HG02870 (cell line): ENCODE measurements at regions not wholly inside any gene's neighbourhood (a gene's known extent, or its start where the extent isn't known, plus 50 kb on each side); places are given as distances from the start of the nearest gene placed in this dataset.

Experiments
- ATAC-seq: cut with Tn5 transposase; IDR thresholded peaks from one replicate; pipeline ENCODE4 v1.9.1; 2021; ENCODE audit warnings: mild to moderate bottlenecking, moderate library complexity; ENCODE audit not compliant: unreplicated experiment

- no peak for ATAC-seq
Observed at GRCh38 chr13:34587576-34587975, 354.5 kb upstream of the NBEA start.

GRCh38 chr13:34588362-34588761, 353.7 kb upstream of the NBEA start:
- no peak for ATAC-seq

GRCh38 chr13:34589581-34589980, 352.5 kb upstream of the NBEA start:
- ATAC-seq: no peak

- ATAC-seq: no peak
Observed at GRCh38 chr13:34591129-34591528, 350.9 kb upstream of the NBEA start.

- ATAC-seq: no peak
Observed at GRCh38 chr13:34591900-34592529, 350.1 kb upstream of the NBEA start.

- no peak for ATAC-seq
Observed at GRCh38 chr13:34593658-34594057, 348.4 kb upstream of the NBEA start.

GRCh38 chr13:34594507-34594906, 347.6 kb upstream of the NBEA start:
- ATAC-seq: no peak

GRCh38 chr13:34608331-34608730, 333.7 kb upstream of the NBEA start:
- no peak for ATAC-seq

GRCh38 chr13:34611671-34612070, 330.4 kb upstream of the NBEA start:
- no peak for ATAC-seq

GRCh38 chr13:34617473-34618083, 324.5 kb upstream of the NBEA start:
- ATAC-seq: no peak

GRCh38 chr13:34618654-34619053, 323.4 kb upstream of the NBEA start:
- no peak for ATAC-seq

GRCh38 chr13:34619326-34619725, 322.7 kb upstream of the NBEA start:
- no peak for ATAC-seq

- no peak for ATAC-seq
Observed at GRCh38 chr13:34620074-34620850, 321.8 kb upstream of the NBEA start.

GRCh38 chr13:34620862-34621261, 321.2 kb upstream of the NBEA start:
- ATAC-seq: no peak

GRCh38 chr13:34623331-34623730, 318.7 kb upstream of the NBEA start:
- ATAC-seq: no peak

- no peak for ATAC-seq
Observed at GRCh38 chr13:34627509-34628208, 314.4 kb upstream of the NBEA start.

GRCh38 chr13:34628209-34628682, 313.8 kb upstream of the NBEA start:
- no peak for ATAC-seq

GRCh38 chr13:34634448-34634847, 307.6 kb upstream of the NBEA start:
- ATAC-seq: no peak

- no peak for ATAC-seq
Observed at GRCh38 chr13:34637138-34637537, 304.9 kb upstream of the NBEA start.

- no peak for ATAC-seq
Observed at GRCh38 chr13:34637636-34638035, 304.4 kb upstream of the NBEA start.

GRCh38 chr13:34638897-34639296, 303.2 kb upstream of the NBEA start:
- no peak for ATAC-seq
